ENCODE measurements at regions not wholly inside any gene's neighbourhood (a gene's known extent, or its start where the extent isn't known, plus 50 kb on each side); places are given as distances from the start of the nearest gene placed in this dataset.

DNA sequence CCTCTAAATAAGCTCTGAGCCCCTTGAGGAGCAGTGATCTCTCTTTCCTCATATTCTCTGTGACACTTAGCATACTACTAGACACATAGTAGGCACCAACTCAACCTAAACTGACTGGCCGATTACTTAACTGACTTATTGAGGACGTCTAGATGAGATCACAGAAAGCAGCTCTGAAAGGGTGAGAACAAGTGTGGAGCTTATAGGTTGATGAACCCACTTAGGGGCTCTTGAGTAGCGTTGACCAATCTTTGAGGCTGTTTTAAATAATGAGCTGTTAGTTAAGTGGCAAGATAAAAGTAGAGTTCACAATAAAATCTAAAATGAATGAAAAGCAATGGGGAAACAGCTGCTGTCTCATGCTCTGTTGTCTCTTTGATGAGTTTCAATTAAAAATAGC is 124.7 kb upstream of the TNPO1 start:
- H3K56ac ChIP-seq (replicated peaks; ENCODE audit: insufficient read length, low read depth, low read length), result no peak overlapping the region
- no peak overlapping the region for H3K23ac ChIP-seq (ENCODE audit: insufficient read length)
- no peak overlapping the region for H3K4ac ChIP-seq (replicated peaks; ENCODE audit: insufficient read length, low read depth, low read length)
- H3K27me3 ChIP-seq (replicated peaks in 1 of 4; ENCODE audit: control insufficient read depth in 3 of 4, extremely low read depth in 1 of 4, insufficient read depth in 3 of 4, low read length in 3 of 4), result no peaks in the 10 kb centered on the region
- ChIA-PET POLR2A (ENCODE audit: partially characterized antibody) (interaction anchor here (0.9 kb wide), 1 partner anchor 123 kb away, joined by 3 read pairs; no protein-coding TSS in a partner anchor), CTCF (ENCODE audit: partially characterized antibody) (interaction anchor here (1.0 to 1.9 kb wide), 2 partner anchors 15 to 137 kb away, joined by 3 to 6 read pairs; no protein-coding TSS in a partner anchor)
- FAIRE-seq (no peak), DNase-seq (ENCODE audit: low read depth in 1 of 2, low spot score in 2 of 2) (no peak)
- no peaks in the 10 kb centered on the region for H3K79me1 ChIP-seq (ENCODE audit: low read depth, low read length)
- no peak overlapping the region for H2BK12ac ChIP-seq (ENCODE audit: low read depth, low read length)
- H3K9me3 ChIP-seq (ENCODE audit: insufficient read depth in 2 of 2, low read depth in 1 of 2, low read length in 1 of 2), result no peaks in the 10 kb centered on the region
- H2BK120ac ChIP-seq (replicated peaks; ENCODE audit: low read depth, low read length), result no peak overlapping the region
- no peaks in the 10 kb centered on the region for H3K36me3 ChIP-seq (ENCODE audit: control insufficient read depth in 2 of 4, insufficient read depth in 4 of 4, low read length in 3 of 4)
- no peak overlapping the region for H4K5ac ChIP-seq (ENCODE audit: insufficient read length, low read depth, low read length)
- no peak overlapping the region for H3K4me2 ChIP-seq (ENCODE audit: insufficient read depth in 1 of 2, low read depth in 2 of 2, low read length in 2 of 2)
- no peaks in the 10 kb centered on the region for H3K79me2 ChIP-seq (ENCODE audit: control insufficient read depth in 1 of 2, insufficient read depth in 2 of 2, low read length in 2 of 2)
- H4K8ac ChIP-seq (ENCODE audit: extremely low read depth, insufficient read depth, low read length), result no peak overlapping the region
- H4K91ac ChIP-seq (replicated peaks; ENCODE audit: insufficient read length, low read length), result no peak overlapping the region
- no peak overlapping the region for H2AK5ac ChIP-seq (ENCODE audit: low read depth, low read length)
- H3K23me2 ChIP-seq (ENCODE audit: low read depth, low read length), result no peaks in the 10 kb centered on the region
- H4K20me1 ChIP-seq (replicated peaks in 1 of 2; ENCODE audit: control insufficient read depth in 1 of 2, insufficient read depth in 2 of 2, low read length in 2 of 2), result no peaks in the 10 kb centered on the region
- WGBS, 2 experiments (ENCODE audit: extremely low coverage in 1 of 2, insufficient coverage in 1 of 2, insufficient read length in 1 of 2, insufficient replicate concordance in 2 of 2, low coverage in 1 of 2, low lambda C conversion rate in 2 of 2, missing lambda C conversion rate in 1 of 2), result 83% methylated on average over 3 of the region's 3 CpGs; no CpG with 5 or more reads in 1 of the 2 experiments
- no peak overlapping the region for H3K18ac ChIP-seq (ENCODE audit: extremely low read depth, low read length)
- H2AFZ ChIP-seq (ENCODE audit: low read length), result no peak overlapping the region
- no peak overlapping the region for H3K27ac ChIP-seq (ENCODE audit: low read depth, low read length)
- H3K4me1 ChIP-seq (replicated peaks in 1 of 4; ENCODE audit: control insufficient read depth in 3 of 4, insufficient read depth in 4 of 4, low read length in 3 of 4), result no peaks in the 10 kb centered on the region
- no peak overlapping the region for H3K9ac ChIP-seq (replicated peaks in 1 of 4; ENCODE audit: extremely low read depth in 1 of 4, low read depth in 3 of 4, low read length in 3 of 4)
- H3K14ac ChIP-seq (ENCODE audit: insufficient read length), result no peak overlapping the region
- H3K4me3 ChIP-seq (ENCODE audit: extremely low read depth in 1 of 4, insufficient read depth in 2 of 4, low read depth in 3 of 4, low read length in 4 of 4), result no peak overlapping the region
- no peak overlapping the region for H2BK5ac ChIP-seq (ENCODE audit: low read depth, low read length)
- no peak overlapping the region for H2BK15ac ChIP-seq (ENCODE audit: low read length)
- no peak overlapping the region for H2BK20ac ChIP-seq (ENCODE audit: low read length)
- TF ChIP-seq TBP (IDR thresholded peaks at IDR 0.05; ENCODE audit: low read depth, low read length), result no peak
- TF ChIP-seq CTBP2 (IDR thresholded peaks at IDR 0.05; ENCODE audit: borderline replicate concordance, insufficient read depth, insufficient read length, low read length), result no peak

Data from H1 (cell line).